HG03108 (cell line): ENCODE measurements at regions not wholly inside any gene's neighbourhood (a gene's known extent, or its start where the extent isn't known, plus 50 kb on each side); places are given as distances from the start of the nearest gene placed in this dataset.
"Not testable (repeated sequence)": the region's sequence is repeated elsewhere in the genome, so short reads cannot be mapped to it uniquely, and the experiment has no call there.

Experiments used
- ATAC-seq: cut with Tn5 transposase; IDR thresholded peaks from one replicate; pipeline ENCODE4 v1.9.1; 2021; ENCODE audit warnings: moderate library complexity; ENCODE audit not compliant: unreplicated experiment

GRCh38 chr21:15119486-15119885 lies 54.7 kb upstream of the NRIP1 start:
- no peak for ATAC-seq

DNA sequence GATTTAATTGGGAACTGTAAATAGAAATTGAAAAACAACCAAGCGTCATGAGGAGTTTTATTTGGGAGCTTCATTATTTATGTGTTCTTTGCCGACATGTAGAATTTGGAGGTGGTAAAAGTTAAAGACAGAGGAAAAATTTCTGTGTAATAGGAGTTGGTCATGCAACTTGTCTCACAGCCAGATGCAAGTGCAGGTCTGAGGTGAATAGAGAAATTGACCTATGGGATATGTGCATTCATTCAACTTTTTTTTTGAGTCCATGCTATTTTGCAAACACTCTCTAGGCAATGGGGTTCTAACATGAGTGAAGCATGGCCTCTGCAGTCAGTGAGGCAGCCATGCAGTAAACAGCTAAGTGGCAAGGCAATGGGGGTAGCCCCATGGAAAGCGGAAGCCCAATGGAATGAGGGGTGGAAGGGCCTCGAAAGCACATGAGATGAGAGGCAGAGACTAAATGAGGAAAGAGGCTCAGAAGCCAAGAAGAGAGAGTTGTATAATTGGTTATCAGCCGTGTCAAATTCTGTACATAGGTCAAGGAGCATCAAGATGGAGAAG lies 56.4 kb upstream of the NRIP1 start:
- no peak for ATAC-seq

GRCh38 chr21:15121655-15122120 lies 56.9 kb upstream of the NRIP1 start:
- ATAC-seq, result no peak

DNA sequence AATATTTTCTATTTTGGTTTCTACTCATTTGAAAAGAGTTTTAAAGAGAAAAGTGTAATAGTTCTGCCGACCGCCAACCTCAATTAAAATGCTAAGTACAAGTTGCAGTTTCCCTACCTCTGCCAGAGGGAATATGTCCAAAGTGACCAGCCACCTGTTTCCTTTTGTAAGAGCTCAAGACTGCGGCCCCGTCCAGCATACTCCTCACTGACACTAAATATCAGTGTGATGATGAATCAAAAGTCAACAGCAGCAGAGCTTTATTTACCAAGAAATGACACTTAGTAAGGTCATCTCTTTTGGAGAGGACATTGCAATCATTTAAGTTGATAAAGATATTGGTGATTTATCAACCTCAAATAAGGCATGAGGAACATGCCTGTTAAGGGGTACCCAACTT lies 57.4 kb upstream of the NRIP1 start:
- no peak for ATAC-seq

- no peak for ATAC-seq
Measured at GRCh38 chr21:15124731-15125130, 59.9 kb upstream of the NRIP1 start.

DNA sequence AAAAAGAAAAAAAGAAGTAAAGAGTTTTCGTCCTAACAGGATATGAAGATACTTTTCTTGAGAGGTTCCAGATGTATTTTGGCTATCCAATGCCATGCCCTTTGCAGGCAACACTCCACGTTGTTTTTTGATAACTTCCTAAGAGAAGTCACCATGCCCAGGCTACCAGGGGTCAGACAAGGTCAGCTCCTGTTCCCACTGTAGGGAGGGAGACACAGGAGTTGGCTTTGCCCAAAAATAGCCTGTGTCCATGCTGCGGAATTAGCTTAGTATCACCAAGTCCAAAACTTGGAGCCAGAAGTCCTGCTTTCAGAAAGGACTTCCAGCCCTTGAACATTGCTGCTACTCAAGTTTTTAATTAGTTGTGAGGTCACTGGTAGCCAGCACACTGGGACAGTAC lies 62.1 kb upstream of the NRIP1 start:
- ATAC-seq, result no peak

GRCh38 chr21:15127437-15127836 lies 62.6 kb upstream of the NRIP1 start:
- no peak for ATAC-seq

DNA sequence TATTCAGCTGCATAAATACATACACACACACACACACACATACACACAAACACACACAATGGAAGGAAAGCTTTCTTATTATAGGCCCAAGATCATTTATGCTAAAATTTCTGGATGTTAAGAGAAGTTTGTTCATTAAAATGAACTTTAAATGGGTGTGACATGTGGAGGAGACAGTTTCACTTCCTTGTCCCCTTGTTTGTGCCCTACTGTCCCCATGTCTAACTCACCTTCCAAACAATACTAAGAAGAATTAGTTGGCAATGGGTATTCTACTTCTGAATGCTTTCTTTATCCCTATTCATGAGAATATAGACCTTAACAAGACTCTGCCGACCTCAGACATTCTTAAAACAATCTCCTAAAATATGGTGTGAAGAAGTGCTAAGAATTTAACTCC lies 63.5 kb upstream of the NRIP1 start:
- no peak for ATAC-seq

DNA sequence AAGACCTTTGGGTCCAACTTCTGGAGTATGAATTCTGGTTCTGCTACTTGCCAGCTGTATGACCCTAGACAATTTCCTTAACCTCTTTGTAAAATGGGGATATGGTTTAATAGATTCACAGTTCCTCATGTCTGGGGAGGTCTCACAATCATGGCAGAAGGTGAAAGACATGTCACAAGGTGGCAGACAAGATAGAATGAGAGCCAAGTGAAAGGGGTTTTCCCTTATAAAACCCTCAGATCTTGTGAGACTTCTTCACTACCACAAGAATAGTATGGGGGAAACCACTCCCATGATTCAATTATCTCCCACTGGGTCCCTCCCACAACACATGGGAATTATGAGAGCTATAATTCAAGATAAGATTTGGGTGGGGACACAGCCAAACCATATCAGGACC lies 63.9 kb upstream of the NRIP1 start:
- not testable (repeated sequence) for ATAC-seq

DNA sequence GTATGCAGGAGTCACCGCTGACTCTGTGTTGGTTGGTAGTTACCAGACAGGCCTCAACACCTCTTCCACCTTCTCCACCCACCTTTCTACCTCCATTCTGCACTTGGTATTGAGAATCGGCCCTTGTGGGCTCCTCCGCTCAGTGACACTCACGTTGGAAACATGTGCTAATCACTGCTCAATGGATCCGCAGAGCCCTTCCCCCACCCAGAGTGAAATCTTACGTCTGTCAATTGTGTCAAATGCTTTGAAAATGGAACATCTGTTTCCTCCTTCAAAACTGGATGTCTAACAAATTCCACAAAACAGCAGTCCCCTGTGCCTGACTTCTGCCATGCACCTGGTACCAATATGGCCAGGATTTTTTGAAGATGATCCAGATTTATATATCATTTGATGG lies 65.5 kb upstream of the NRIP1 start:
- ATAC-seq, result no peak

DNA sequence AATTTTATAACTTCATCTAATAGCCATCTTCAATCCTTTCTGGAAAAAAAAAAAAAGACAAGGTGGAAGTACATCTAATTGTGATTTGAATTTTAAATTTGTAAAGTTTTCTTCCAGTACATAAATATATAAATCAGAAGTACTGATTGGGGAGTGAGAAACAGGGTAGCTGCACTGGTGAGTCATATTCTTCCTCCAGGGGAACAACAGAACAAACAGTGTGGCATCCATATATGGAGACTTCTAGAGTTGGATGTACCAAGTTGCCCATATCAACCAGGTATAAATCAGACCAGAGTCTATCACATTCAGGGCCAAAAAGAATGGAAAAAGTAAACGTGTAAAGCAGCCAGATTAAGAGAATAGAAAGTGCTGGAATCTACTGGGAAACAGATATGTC lies 66.0 kb upstream of the NRIP1 start:
- no peak for ATAC-seq

- no peak for ATAC-seq
Measured at GRCh38 chr21:15132781-15133180, 68.0 kb upstream of the NRIP1 start.

- ATAC-seq, result no peak
Measured at GRCh38 chr21:15134701-15135470, 70.1 kb upstream of the NRIP1 start.

GRCh38 chr21:15135867-15136629 lies 71.2 kb upstream of the NRIP1 start:
- no peak for ATAC-seq

GRCh38 chr21:15138490-15138889 lies 73.7 kb upstream of the NRIP1 start:
- ATAC-seq, result no peak

- no peak for ATAC-seq
Measured at GRCh38 chr21:15139898-15140297, 75.1 kb upstream of the NRIP1 start.

DNA sequence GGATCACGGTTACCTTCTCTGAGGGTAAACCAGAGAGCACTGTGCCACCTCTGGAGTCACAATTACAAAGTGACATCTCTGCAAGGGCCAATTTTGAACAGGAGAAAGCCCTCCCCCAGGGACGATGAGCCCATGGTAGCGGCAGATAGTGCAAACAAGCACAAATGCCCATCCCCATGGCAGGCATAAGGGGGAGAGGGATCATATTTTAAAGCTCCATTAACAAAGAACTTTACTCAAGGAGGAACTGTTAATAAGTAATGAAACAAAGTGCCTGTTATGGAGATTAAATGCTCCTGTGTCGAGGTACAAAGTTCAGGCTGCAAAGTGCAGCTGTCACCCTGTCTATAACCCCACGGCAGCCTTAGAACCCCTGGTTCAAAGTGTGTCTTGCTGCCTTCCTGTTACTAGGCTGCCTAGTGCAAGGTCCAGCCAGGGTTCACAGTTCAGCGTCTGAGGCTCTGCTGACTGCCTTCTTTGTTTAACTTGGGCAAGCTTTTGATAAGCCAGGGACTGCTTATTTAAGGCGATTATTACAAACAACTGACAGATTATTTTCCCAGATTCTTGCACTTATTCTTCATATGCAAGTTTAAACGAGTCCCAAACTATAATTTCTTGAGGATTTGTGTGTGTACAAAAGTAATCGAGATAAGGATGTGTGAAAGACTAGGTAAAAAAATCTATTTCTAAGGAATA lies 75.7 kb upstream of the NRIP1 start:
- no peak for ATAC-seq

GRCh38 chr21:15141261-15141970 lies 76.6 kb upstream of the NRIP1 start:
- no peak for ATAC-seq

DNA sequence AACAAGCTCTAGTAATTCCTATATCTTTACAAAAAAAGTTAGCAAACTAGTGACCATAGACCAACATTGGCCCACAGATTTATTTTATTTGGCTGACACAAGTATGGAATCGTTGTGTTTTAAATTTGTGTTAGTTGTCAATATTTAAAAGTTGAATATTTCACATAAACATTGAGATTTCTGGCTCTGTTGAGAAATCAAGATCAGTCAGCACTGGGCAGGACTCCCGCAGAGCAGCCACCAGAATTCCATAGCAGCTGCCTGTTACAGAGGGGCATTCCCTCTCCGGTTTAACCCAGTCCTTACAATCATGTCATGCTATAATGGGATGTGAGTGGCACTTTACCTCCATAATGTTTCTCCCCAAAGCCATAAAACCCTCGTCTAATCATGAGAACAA lies 79.2 kb upstream of the NRIP1 start:
- no peak for ATAC-seq

DNA sequence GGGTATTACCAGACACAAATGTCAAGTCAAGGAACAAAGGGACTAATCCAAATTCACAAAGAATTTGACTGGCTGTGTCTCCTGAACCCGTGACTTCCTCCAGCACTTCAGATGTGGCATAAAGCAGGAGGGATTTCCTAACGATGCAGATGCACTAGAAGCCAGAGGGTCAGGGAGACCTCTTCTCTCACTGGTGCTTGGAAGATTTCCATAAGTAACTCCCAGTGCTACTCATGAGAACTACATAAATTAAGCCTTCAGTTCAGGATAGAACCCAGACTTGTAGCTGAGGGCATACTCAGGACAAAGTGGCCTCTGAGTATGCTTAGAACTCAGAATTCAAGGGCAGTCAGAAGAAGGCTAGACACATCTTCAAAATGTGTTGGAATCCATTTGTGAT lies 83.6 kb upstream of the NRIP1 start:
- no peak for ATAC-seq
